BE2C (cell line): ENCODE measurements at regions not wholly inside any gene's neighbourhood (a gene's known extent, or its start where the extent isn't known, plus 50 kb on each side); places are given as distances from the start of the nearest gene placed in this dataset.

Source experiments
- DNase-seq: peaks from one replicate; pipeline ENCODE4 v3.0.0-alpha.2; 2020
- H3K27me3 ChIP-seq: fragments of 250-450 bp; sonication (Bioruptor Pico); 2 replicates; pipeline ENCODE4 v1.5.1; 2020; ENCODE audit warnings: mild to moderate bottlenecking
- H3K36me3 ChIP-seq: fragments of 250-450 bp; sonication (Bioruptor Pico); 2 replicates; pipeline ENCODE4 v1.5.1; 2020; ENCODE audit warnings: mild to moderate bottlenecking
- H3K4me1 ChIP-seq: fragments of 250-450 bp; sonication (Bioruptor Pico); 2 replicates; pipeline ENCODE4 v1.5.1; 2020
- H3K4me3 ChIP-seq: 2 replicates; pipeline ENCODE4 v1.5.1; 2011; ENCODE audit warnings: low read depth, low read length
- H3K9me3 ChIP-seq: fragments of 250-450 bp; sonication (Bioruptor Pico); 2 replicates; pipeline ENCODE4 v1.5.1; 2020
- CTCF ChIP-seq: IDR thresholded peaks from 2 replicates; pipeline ENCODE4 v1.5.1; 2012; ENCODE audit warnings: mild to moderate bottlenecking, low read depth, low read length

DNA sequence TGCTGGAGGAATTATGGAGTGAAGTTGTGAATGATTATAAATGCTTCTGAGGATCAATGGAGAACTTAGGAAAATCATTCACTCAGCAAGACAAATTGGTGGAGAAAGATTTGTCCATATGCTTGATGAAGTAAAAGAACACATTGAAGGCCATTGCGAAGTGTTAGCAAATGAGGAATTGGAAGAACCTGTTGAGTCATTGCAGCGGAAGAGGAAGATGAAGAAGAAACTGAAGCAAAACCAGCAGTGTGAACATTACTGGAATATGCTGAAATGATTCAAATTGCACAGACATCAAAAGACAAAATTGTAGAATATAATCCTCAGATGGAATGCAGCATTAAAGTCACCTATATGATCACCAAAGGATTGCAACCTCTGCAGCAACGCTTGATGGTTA lies 168.1 kb downstream of the ADAMTS15 start:
- Histone ChIP-seq H3K36me3 (no peaks in the 10 kb centered on the region), H3K27me3 (peaks cover 1% of the 10 kb centered on the region; the same call in 1 of the 2 replicates), H3K4me3 (no peak overlapping the region), H3K4me1 (no peaks in the 10 kb centered on the region), H3K9me3 (no peaks in the 10 kb centered on the region)
- no peak for DNase-seq
- TF ChIP-seq CTCF = no peak

- Histone ChIP-seq H3K36me3 (no peaks in the 10 kb centered on the region), H3K9me3 (no peaks in the 10 kb centered on the region), H3K4me1 (no peaks in the 10 kb centered on the region), H3K27me3 (peaks cover 5% of the 10 kb centered on the region), H3K4me3 (no peak overlapping the region)
- TF ChIP-seq CTCF = no peak
- DNase-seq = no peak
Measured at GRCh38 chr11:130617001-130617400, 168.6 kb downstream of the ADAMTS15 start.

DNA sequence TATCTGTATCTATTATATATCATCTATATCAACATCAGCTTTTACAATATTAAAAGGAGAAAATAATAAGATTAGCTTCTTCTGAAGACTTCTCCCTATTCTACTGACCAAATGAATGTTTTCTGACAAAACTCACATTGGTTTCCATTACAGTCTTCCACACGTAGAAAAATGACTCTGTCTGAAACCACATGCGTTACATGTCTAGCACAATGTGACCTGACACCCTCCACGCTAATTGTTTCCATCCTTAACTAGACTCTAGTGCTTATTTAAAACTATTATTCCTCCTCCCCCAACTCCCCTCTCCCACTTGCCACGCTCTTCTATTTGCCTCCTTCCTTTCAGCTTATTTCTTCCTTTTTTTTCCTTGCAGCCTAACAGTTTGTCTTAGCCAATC lies 172.1 kb downstream of the ADAMTS15 start:
- Histone ChIP-seq H3K4me3 (no peak overlapping the region), H3K9me3 (no peaks in the 10 kb centered on the region), H3K4me1 (no peaks in the 10 kb centered on the region), H3K27me3 (peaks cover 15% of the 10 kb centered on the region), H3K36me3 (no peaks in the 10 kb centered on the region)
- TF ChIP-seq CTCF = no peak
- no peak for DNase-seq

- no peak for DNase-seq
- Histone ChIP-seq H3K27me3 (peaks cover 15% of the 10 kb centered on the region), H3K4me1 (no peaks in the 10 kb centered on the region), H3K4me3 (no peak overlapping the region), H3K9me3 (no peaks in the 10 kb centered on the region), H3K36me3 (no peaks in the 10 kb centered on the region)
- no peak for TF ChIP-seq CTCF
Measured at GRCh38 chr11:130622141-130622542, 173.7 kb downstream of the ADAMTS15 start.

- no peak overlapping the region for H3K4me3 ChIP-seq
- DNase-seq = no peak
- TF ChIP-seq CTCF = no peak
- no peaks in the 10 kb centered on the region for H3K4me1 ChIP-seq
- H3K9me3 ChIP-seq = no peaks in the 10 kb centered on the region
- H3K27me3 ChIP-seq = peaks cover 15% of the 10 kb centered on the region
- H3K36me3 ChIP-seq = no peaks in the 10 kb centered on the region
Measured at GRCh38 chr11:130623670-130624668, 175.5 kb downstream of the ADAMTS15 start.

DNA sequence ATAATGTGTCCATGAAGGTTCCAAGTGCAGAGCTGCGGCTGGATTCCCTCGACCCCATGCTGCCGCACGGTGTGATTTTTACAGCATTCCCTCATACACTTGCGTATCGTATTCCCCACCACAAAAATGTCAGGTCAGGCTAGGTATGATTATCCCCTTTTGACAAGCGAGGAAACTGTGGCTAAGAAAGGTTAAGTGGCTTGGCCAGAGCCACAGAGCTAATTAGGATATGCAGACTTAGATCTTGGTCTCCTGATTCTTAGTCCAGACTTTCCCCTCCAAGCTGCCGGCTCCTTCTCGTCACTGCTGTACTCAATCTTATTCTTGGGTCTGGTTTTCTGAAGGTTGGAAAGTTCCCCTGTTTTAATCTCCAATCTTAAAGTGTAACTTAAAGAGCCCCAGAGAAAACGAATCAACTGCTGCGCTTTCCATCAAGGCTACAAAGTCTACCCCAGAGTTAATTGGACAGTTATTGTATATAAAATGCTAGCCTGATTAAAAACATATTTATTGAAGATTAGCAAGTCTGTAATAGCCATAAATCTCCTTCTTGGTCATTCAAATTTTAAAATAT lies 176.6 kb downstream of the ADAMTS15 start:
- no peak for DNase-seq
- no peaks in the 10 kb centered on the region for H3K36me3 ChIP-seq
- TF ChIP-seq CTCF = no peak

More for the DNA sequence above, 176.6 kb downstream of the ADAMTS15 start:
- H3K27me3 ChIP-seq = peaks cover 15% of the 10 kb centered on the region
- no peaks in the 10 kb centered on the region for H3K4me1 ChIP-seq
- H3K9me3 ChIP-seq = no peaks in the 10 kb centered on the region
- no peak overlapping the region for H3K4me3 ChIP-seq
